Upper lobe of left lung (tissue), 4 donors: ENCODE measurements at regions not wholly inside any gene's neighbourhood (a gene's known extent, or its start where the extent isn't known, plus 50 kb on each side); places are given as distances from the start of the nearest gene placed in this dataset.

Experiments
- POLR2A ChIP-seq, 4 donors: fragments of 450-650 bp; IDR thresholded peaks; one replicate each; pipeline ENCODE4 v1.5.1; 2016 to 2017; ENCODE audit warnings: antibody characterized with exemption in 4 of 4, mild to moderate bottlenecking in 2 of 4
- TF ChIP-seq, protein P1 (sequence below), 6 experiments: fragments of 450-650 bp in 4 of 6; fragments of 200-600 bp in 2 of 6; sonication (generic) in 2 of 6; IDR thresholded peaks; one replicate each; pipeline ENCODE4 v1.5.1; 2016 to 2019; ENCODE audit warnings: antibody characterized with exemption in 6 of 6

DNA sequence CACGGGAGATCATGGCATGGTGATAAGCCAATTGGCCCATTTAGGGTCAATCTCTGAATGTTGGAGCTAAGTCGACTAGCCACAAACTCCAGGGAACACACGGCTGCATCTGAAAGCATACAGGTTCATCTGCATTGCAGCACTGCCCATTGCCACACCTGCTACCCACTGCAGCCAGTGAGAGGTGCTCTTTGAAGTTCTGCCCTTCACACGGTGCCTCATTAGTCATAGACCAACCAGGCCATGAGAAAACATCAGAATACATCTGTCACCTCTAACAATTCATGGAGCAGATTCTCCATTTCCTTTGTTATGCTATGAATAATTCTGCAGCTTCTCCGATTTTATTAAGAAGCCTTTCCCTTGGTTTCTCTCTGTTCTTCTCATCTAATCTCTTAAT, 65.7 kb upstream of the FAM204A start:
- no peak for TF ChIP-seq POLR2A (IDR thresholded peaks at IDR 0.05)
- TF ChIP-seq, protein P1, sequence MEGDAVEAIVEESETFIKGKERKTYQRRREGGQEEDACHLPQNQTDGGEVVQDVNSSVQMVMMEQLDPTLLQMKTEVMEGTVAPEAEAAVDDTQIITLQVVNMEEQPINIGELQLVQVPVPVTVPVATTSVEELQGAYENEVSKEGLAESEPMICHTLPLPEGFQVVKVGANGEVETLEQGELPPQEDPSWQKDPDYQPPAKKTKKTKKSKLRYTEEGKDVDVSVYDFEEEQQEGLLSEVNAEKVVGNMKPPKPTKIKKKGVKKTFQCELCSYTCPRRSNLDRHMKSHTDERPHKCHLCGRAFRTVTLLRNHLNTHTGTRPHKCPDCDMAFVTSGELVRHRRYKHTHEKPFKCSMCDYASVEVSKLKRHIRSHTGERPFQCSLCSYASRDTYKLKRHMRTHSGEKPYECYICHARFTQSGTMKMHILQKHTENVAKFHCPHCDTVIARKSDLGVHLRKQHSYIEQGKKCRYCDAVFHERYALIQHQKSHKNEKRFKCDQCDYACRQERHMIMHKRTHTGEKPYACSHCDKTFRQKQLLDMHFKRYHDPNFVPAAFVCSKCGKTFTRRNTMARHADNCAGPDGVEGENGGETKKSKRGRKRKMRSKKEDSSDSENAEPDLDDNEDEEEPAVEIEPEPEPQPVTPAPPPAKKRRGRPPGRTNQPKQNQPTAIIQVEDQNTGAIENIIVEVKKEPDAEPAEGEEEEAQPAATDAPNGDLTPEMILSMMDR (IDR thresholded peaks at IDR 0.05): no peak
